ENCODE measurements at regions not wholly inside any gene's neighbourhood (a gene's known extent, or its start where the extent isn't known, plus 50 kb on each side); places are given as distances from the start of the nearest gene placed in this dataset.

DNA sequence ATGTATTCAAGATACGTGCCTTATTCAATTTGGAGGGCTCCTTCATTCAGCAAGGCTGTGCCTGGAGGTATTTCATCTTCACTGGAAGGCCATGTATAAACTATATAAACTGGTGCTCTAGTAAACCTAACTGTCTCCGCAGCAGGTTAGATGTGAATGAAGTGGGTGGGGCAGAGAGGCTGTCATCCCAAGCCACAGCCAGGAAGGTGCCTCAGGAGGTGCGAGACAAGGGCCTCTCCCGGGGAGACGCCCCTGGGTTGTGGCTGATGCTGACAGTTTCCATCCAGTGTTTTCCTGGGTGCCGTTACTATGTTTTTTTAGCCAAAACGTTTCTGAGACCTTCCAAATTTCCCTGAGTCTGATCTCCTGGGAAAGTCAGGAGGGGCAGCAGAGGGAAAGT is 221.5 kb upstream of the RPL34 start:
- intact Hi-C loops (cut with DNase I; ENCODE audit: low total_unique reads) = no loop called here
- Histone ChIP-seq H3K4me3 (no peak overlapping the region), H3K27me3 (no peaks in the 10 kb centered on the region), H3K9me3 (no peaks in the 10 kb centered on the region), H3K4me1 (no peaks in the 10 kb centered on the region), H3K27ac (no peak overlapping the region), H3K36me3 (ENCODE audit: low read depth, missing control alignments) (no peaks in the 10 kb centered on the region)
- 76 to 78% methylated on average over 7 of the region's 7 CpGs for WGBS, 2 donors
- no peak for DNase-seq
- TF ChIP-seq POLR2A (IDR thresholded peaks at IDR 0.05) (no peak), CTCF (IDR thresholded peaks at IDR 0.05) (no peak)

GRCh38 chr4:108398316-108398715 is 222.1 kb upstream of the RPL34 start:
- Histone ChIP-seq H3K4me1 (no peaks in the 10 kb centered on the region), H3K4me3 (no peak overlapping the region), H3K27ac (no peak overlapping the region), H3K27me3 (no peaks in the 10 kb centered on the region), H3K36me3 (ENCODE audit: low read depth, missing control alignments) (no peaks in the 10 kb centered on the region), H3K9me3 (no peaks in the 10 kb centered on the region)
- intact Hi-C loops (cut with DNase I; ENCODE audit: low total_unique reads) = no loop called here
- 73 to 90% methylated on average over 11 of the region's 11 CpGs for WGBS, 2 donors
- TF ChIP-seq POLR2A (IDR thresholded peaks at IDR 0.05) = no peak
- no peak for TF ChIP-seq CTCF (IDR thresholded peaks at IDR 0.05)
- DNase-seq = no peak

- TF ChIP-seq CTCF (IDR thresholded peaks at IDR 0.05) (no peak), POLR2A (IDR thresholded peaks at IDR 0.05) (no peak)
- no peaks in the 10 kb centered on the region for H3K36me3 ChIP-seq (ENCODE audit: low read depth, missing control alignments)
- H3K4me3 ChIP-seq = no peak overlapping the region
- H3K27me3 ChIP-seq = no peaks in the 10 kb centered on the region
- no peaks in the 10 kb centered on the region for H3K9me3 ChIP-seq
- H3K27ac ChIP-seq = no peak overlapping the region
- no peak for DNase-seq
- 87% methylated on average over 5 of the region's 5 CpGs for WGBS, 2 donors
- intact Hi-C loops (cut with DNase I; ENCODE audit: low total_unique reads) = no loop called here
- no peaks in the 10 kb centered on the region for H3K4me1 ChIP-seq
These were observed 222.5 kb upstream of the RPL34 start for GRCh38 chr4:108397850-108398249.

DNA sequence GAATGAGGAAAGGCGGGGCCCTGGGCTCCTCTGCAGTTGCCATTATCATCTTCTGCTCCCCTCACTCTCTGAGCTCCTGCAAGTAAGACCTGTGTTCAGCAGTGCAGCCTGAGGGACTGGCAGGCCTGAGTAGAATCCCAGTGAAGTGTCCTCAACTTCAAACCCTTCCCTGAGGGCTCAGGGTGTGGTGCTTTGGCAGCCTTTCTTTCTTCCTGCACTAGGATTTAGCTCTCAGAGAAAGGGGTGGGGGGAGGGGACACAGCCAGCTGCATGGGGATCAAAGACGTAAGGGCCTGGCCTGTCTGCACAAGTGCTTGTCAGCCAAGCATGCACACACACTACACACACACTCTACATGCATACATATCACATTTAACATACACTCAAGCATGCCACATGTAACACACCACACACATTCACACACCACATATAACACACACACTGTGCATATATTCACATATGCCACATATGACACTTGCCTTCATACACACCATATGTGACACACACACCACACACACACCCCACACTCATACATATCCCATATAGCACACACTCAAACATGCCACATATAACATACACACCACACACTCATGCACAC is 223.4 kb upstream of the RPL34 start:
- Histone ChIP-seq H3K9me3 (no peaks in the 10 kb centered on the region), H3K27ac (no peak overlapping the region), H3K4me3 (no peak overlapping the region), H3K4me1 (no peaks in the 10 kb centered on the region), H3K36me3 (ENCODE audit: low read depth, missing control alignments) (no peaks in the 10 kb centered on the region), H3K27me3 (no peaks in the 10 kb centered on the region)
- TF ChIP-seq POLR2A (IDR thresholded peaks at IDR 0.05) (no peak), CTCF (IDR thresholded peaks at IDR 0.05) (no peak)
- WGBS, 2 donors = 77 to 86% methylated on average over 2 of the region's 2 CpGs
- intact Hi-C loops (cut with DNase I; ENCODE audit: low total_unique reads) = no loop called here
- no peak for DNase-seq

- TF ChIP-seq POLR2A (IDR thresholded peaks at IDR 0.05) = no peak
- no peak for TF ChIP-seq CTCF (IDR thresholded peaks at IDR 0.05)
- Histone ChIP-seq H3K27ac (no peak overlapping the region), H3K4me1 (no peaks in the 10 kb centered on the region), H3K36me3 (ENCODE audit: low read depth, missing control alignments) (no peaks in the 10 kb centered on the region), H3K4me3 (no peak overlapping the region), H3K9me3 (no peaks in the 10 kb centered on the region), H3K27me3 (no peaks in the 10 kb centered on the region)
- intact Hi-C loops (cut with DNase I; ENCODE audit: low total_unique reads) = no loop called here
- DNase-seq = no peak
These were observed 224.6 kb upstream of the RPL34 start for GRCh38 chr4:108395786-108396185.

Measured in testis (tissue), 2 donors.